SK-N-SH treated with all-trans-retinoic acid at 6 μM for 48 hours (cell line): ENCODE measurements at regions not wholly inside any gene's neighbourhood (a gene's known extent, or its start where the extent isn't known, plus 50 kb on each side); places are given as distances from the start of the nearest gene placed in this dataset.

ENCODE experiments used
- ATAC-seq: fragments of 200-7000 bp; cut with Tn5 transposase; 3 replicates; pipeline ENCODE4 v1.9.1; 2020; ENCODE audit warnings: mild to moderate bottlenecking, moderate library complexity
- ARNTL ChIP-seq: fragments of 450-650 bp; formaldehyde crosslinking; IDR thresholded peaks from 2 replicates; pipeline ENCODE4 v1.5.0; 2020; ENCODE audit warnings: low read depth, mild to moderate bottlenecking, moderate library complexity, borderline replicate concordance
- BACH2 ChIP-seq: fragments of 250-450 bp; sonication (Bioruptor Pico); IDR thresholded peaks from 2 replicates; pipeline ENCODE4 v1.9.0; 2021; ENCODE audit warnings: mild to moderate bottlenecking, borderline replicate concordance
- CREB5 ChIP-seq: fragments of 250-450 bp; sonication (Bioruptor Pico); IDR thresholded peaks from 2 replicates; pipeline ENCODE4 v1.5.1; 2020; ENCODE audit warnings: low read depth, mild to moderate bottlenecking, moderate library complexity
- CSDC2 ChIP-seq: fragments of 250-450 bp; sonication (Bioruptor Pico); IDR thresholded peaks from 2 replicates; pipeline ENCODE4 v1.5.0; 2020; ENCODE audit warnings: mild to moderate bottlenecking, moderate library complexity
- CSRNP3 ChIP-seq: fragments of 250-450 bp; sonication (Bioruptor Pico); IDR thresholded peaks from 2 replicates; pipeline ENCODE4 v1.5.1; 2021; ENCODE audit warnings: mild to moderate bottlenecking, moderate library complexity
- GLIS3 ChIP-seq: fragments of 250-450 bp; sonication (Bioruptor Pico); IDR thresholded peaks from 2 replicates; pipeline ENCODE4 v1.5.0; 2020; ENCODE audit warnings: mild to moderate bottlenecking, moderate library complexity
- ISL1 ChIP-seq: fragments of 250-450 bp; sonication (Bioruptor Pico); IDR thresholded peaks from 2 replicates; pipeline ENCODE4 v2.1.2; 2022; ENCODE audit warnings: mild to moderate bottlenecking, moderate library complexity
- OSR1 ChIP-seq: fragments of 250-450 bp; sonication (Bioruptor Pico); IDR thresholded peaks from 2 replicates; pipeline ENCODE4 v1.8.0; 2022; ENCODE audit warnings: moderate library complexity, mild to moderate bottlenecking, inconsistent platforms
- PATZ1 ChIP-seq: fragments of 250-450 bp; sonication (Bioruptor Pico); IDR thresholded peaks from 2 replicates; pipeline ENCODE4 v1.8.0; 2020; ENCODE audit warnings: mild to moderate bottlenecking, moderate library complexity, borderline replicate concordance
- POU6F1 ChIP-seq: fragments of 250-450 bp; sonication (Bioruptor Pico); IDR thresholded peaks from 2 replicates; pipeline ENCODE4 v1.8.0; 2021; ENCODE audit warnings: low read depth, mild to moderate bottlenecking, moderate library complexity, borderline replicate concordance
- SNAI2 ChIP-seq: fragments of 250-450 bp; sonication (Bioruptor Pico); IDR thresholded peaks from 2 replicates; pipeline ENCODE4 v1.5.0; 2020; ENCODE audit warnings: mild to moderate bottlenecking, moderate library complexity
- TCF4 ChIP-seq: fragments of 250-450 bp; sonication (Bioruptor Pico); IDR thresholded peaks from 2 replicates; pipeline ENCODE4 v1.8.0; 2021; ENCODE audit warnings: mild to moderate bottlenecking, moderate library complexity, borderline replicate concordance
- TOX ChIP-seq: fragments of 250-450 bp; sonication (Bioruptor Pico); IDR thresholded peaks from 2 replicates; pipeline ENCODE4 v1.8.0; 2021; ENCODE audit warnings: mild to moderate bottlenecking, moderate library complexity, borderline replicate concordance
- TSHZ2 ChIP-seq: fragments of 250-450 bp; sonication (Bioruptor Pico); IDR thresholded peaks from 2 replicates; pipeline ENCODE4 v1.5.0; 2020; ENCODE audit warnings: mild to moderate bottlenecking, moderate library complexity
- ZC3H10 ChIP-seq: fragments of 250-450 bp; sonication (Bioruptor Pico); IDR thresholded peaks from 2 replicates; pipeline ENCODE4 v1.5.1; 2021; ENCODE audit warnings: mild to moderate bottlenecking, moderate library complexity
- ZFP30 ChIP-seq: fragments of 450-650 bp; formaldehyde crosslinking; IDR thresholded peaks from 2 replicates; pipeline ENCODE4 v1.5.0; 2022; ENCODE audit warnings: mild to moderate bottlenecking, moderate library complexity
- ZNF565 ChIP-seq: fragments of 450-650 bp; formaldehyde crosslinking; conservative IDR thresholded peaks from 2 replicates; pipeline ENCODE4 v1.5.0; 2020; ENCODE audit warnings: low read depth, mild to moderate bottlenecking, moderate library complexity
- ZNF70 ChIP-seq: fragments of 450-650 bp; formaldehyde crosslinking; IDR thresholded peaks from 2 replicates; pipeline ENCODE4 v1.5.0; 2020; ENCODE audit warnings: mild to moderate bottlenecking, moderate library complexity
- ZNF8 ChIP-seq: fragments of 450-650 bp; formaldehyde crosslinking; IDR thresholded peaks from 2 replicates; pipeline ENCODE4 v1.5.0; 2020; ENCODE audit warnings: mild to moderate bottlenecking, moderate library complexity

GRCh38 chr3:166071831-166072230 is 234.6 kb upstream of the BCHE start (continued):
- TF ChIP-seq CSRNP3 (CRISPR knock-in tag) = no peak
- TF ChIP-seq POU6F1 (CRISPR knock-in tag) = no peak
- TF ChIP-seq OSR1 = no peak

GRCh38 chr3:166064476-166064875 is 227.3 kb upstream of the BCHE start:
- TF ChIP-seq GLIS3 = no peak
- TF ChIP-seq POU6F1 (CRISPR knock-in tag) = no peak
- TF ChIP-seq ZC3H10 (CRISPR knock-in tag) = no peak
- no peak for ATAC-seq

GRCh38 chr3:166060789-166061479 is 223.7 kb upstream of the BCHE start:
- TF ChIP-seq SNAI2 = no peak
- TF ChIP-seq BACH2 (CRISPR knock-in tag) = no peak
- TF ChIP-seq TSHZ2 (CRISPR knock-in tag) = no peak
- no peak for TF ChIP-seq ZNF8 (CRISPR knock-in tag)
- TF ChIP-seq ISL1 = no peak
- TF ChIP-seq PATZ1 = no peak
- no peak for TF ChIP-seq ZNF70 (CRISPR knock-in tag)
- TF ChIP-seq ZFP30 (CRISPR knock-in tag) = no peak
- TF ChIP-seq CSDC2 = no peak
- no peak for TF ChIP-seq GLIS3
- TF ChIP-seq, all 23 proteins: peak for 0
- ATAC-seq = no peak

GRCh38 chr3:166052440-166052839 is 215.2 kb upstream of the BCHE start:
- no peak for ATAC-seq
- no peak for TF ChIP-seq GLIS3
- TF ChIP-seq ZFP30 (CRISPR knock-in tag) = no peak
- TF ChIP-seq CSRNP3 (CRISPR knock-in tag) = no peak
- TF ChIP-seq ARNTL (CRISPR knock-in tag) = no peak
- TF ChIP-seq ZNF565 = no peak
- no peak for TF ChIP-seq TOX (CRISPR knock-in tag)
- no peak for TF ChIP-seq TSHZ2 (CRISPR knock-in tag)
- no peak for TF ChIP-seq TCF4 (CRISPR knock-in tag)
- TF ChIP-seq CSDC2 = no peak
- TF ChIP-seq ZC3H10 (CRISPR knock-in tag) = no peak
- no peak for TF ChIP-seq ISL1
- TF ChIP-seq CREB5 (CRISPR knock-in tag) = no peak
